Body of pancreas (tissue), 4 donors: ENCODE measurements at regions not wholly inside any gene's neighbourhood (a gene's known extent, or its start where the extent isn't known, plus 50 kb on each side); places are given as distances from the start of the nearest gene placed in this dataset.

Experiments used
- CTCF ChIP-seq, 7 experiments: fragments of 450-650 bp in 4 of 7; fragments of 200-600 bp in 3 of 7; sonication (generic) in 3 of 7; IDR thresholded peaks; one replicate each; pipeline ENCODE4 v1.5.1; 2016 to 2019; ENCODE audit warnings: antibody characterized with exemption in 7 of 7
- POLR2A ChIP-seq, 3 donors: fragments of 450-650 bp; IDR thresholded peaks; one replicate each; pipeline ENCODE4 v1.6.1; 2016; ENCODE audit warnings: antibody characterized with exemption in 3 of 3, mild to moderate bottlenecking in 2 of 3

GRCh38 chr2:126534478-126534877 lies 121.5 kb upstream of the GYPC start:
- TF ChIP-seq CTCF (IDR thresholded peaks at IDR 0.05) = no peak
- no peak for TF ChIP-seq POLR2A (IDR thresholded peaks at IDR 0.05)
